SU-DHL-6 (cell line): ENCODE measurements at regions not wholly inside any gene's neighbourhood (a gene's known extent, or its start where the extent isn't known, plus 50 kb on each side); places are given as distances from the start of the nearest gene placed in this dataset.

Experiments
- H2AFZ ChIP-seq: fragments of 200-600 bp; sonication (generic); 2 replicates; pipeline ENCODE4 v1.6.1; 2014; ENCODE audit warnings: low read depth, mild to moderate bottlenecking, moderate library complexity, mixed read lengths, antibody characterized with exemption, low read length; ENCODE audit not compliant: severe bottlenecking
- H3F3A ChIP-seq: fragments of 200-600 bp; shearing (Covaris generic); 2 replicates; pipeline ENCODE4 v1.6.0; 2016; ENCODE audit warnings: antibody characterized with exemption, mild to moderate bottlenecking; ENCODE audit not compliant: insufficient read depth
- H3K27ac ChIP-seq: fragments of 200-600 bp; sonication (generic); 2 replicates; pipeline ENCODE4 v1.5.1; 2016; ENCODE audit warnings: low read depth, mild to moderate bottlenecking, low read length, moderate library complexity, mixed read lengths
- H3K27me3 ChIP-seq: fragments of 200-600 bp; sonication (generic), shearing (Covaris generic); 2 replicates; pipeline ENCODE4 v1.6.0; 2014; ENCODE audit warnings: mild to moderate bottlenecking, low read length
- H3K36me3 ChIP-seq: fragments of 200-600 bp; sonication (generic); 2 replicates; pipeline ENCODE4 v1.6.1; 2014; ENCODE audit warnings: mild to moderate bottlenecking, low read length, mixed read lengths
- H3K4me2 ChIP-seq: fragments of 300-600, 200-600 bp; shearing (Covaris generic), sonication (generic); 2 replicates; pipeline ENCODE4 v1.6.0; 2014; ENCODE audit warnings: low read length, low read depth, mild to moderate bottlenecking; ENCODE audit not compliant: poor library complexity, severe bottlenecking
- H3K4me3 ChIP-seq: fragments of 200-600 bp; sonication (generic); 2 replicates; pipeline ENCODE4 v1.5.1; 2014; ENCODE audit warnings: antibody characterized with exemption, low read length, mild to moderate bottlenecking, mixed read lengths; ENCODE audit not compliant: insufficient read depth, poor library complexity, severe bottlenecking
- H3K79me2 ChIP-seq: fragments of 200-600 bp; sonication (generic); 2 replicates; pipeline ENCODE4 v1.6.1; 2014; ENCODE audit warnings: mild to moderate bottlenecking, low read length, moderate library complexity; ENCODE audit not compliant: insufficient read depth
- H3K9ac ChIP-seq: fragments of 200-600 bp; sonication (generic); 2 replicates; pipeline ENCODE4 v1.7.0; 2014; ENCODE audit warnings: mild to moderate bottlenecking, low read length
- H3K9me2 ChIP-seq: fragments of 200-600 bp; sonication (generic); replicated peaks from 2 replicates; pipeline ENCODE4 v1.6.1; 2014; ENCODE audit warnings: low read length; ENCODE audit not compliant: insufficient read depth
- H3K9me3 ChIP-seq: fragments of 200-600 bp; sonication (generic); 2 replicates; pipeline ENCODE4 v1.6.1; 2014; ENCODE audit warnings: low read length, mixed read lengths; ENCODE audit not compliant: insufficient read depth
- H4K20me1 ChIP-seq: fragments of 200-600 bp; sonication (generic); 2 replicates; pipeline ENCODE4 v1.6.1; 2014; ENCODE audit warnings: low read depth, mild to moderate bottlenecking, antibody characterized with exemption, low read length, moderate library complexity, mixed read lengths
- CTCF ChIP-seq: fragments of 200-600 bp; sonication (generic); IDR thresholded peaks from one replicate; pipeline ENCODE4 v1.5.1; 2017; ENCODE audit warnings: antibody characterized with exemption, mild to moderate bottlenecking, low read length, moderate library complexity; ENCODE audit not compliant: insufficient read depth, poor library complexity, severe bottlenecking
- EZH2phosphoT487 ChIP-seq: fragments of 200-600 bp; sonication (generic), shearing (Covaris generic); conservative IDR thresholded peaks from 2 replicates; pipeline ENCODE4 v1.6.1; 2018; ENCODE audit warnings: mild to moderate bottlenecking, antibody characterized with exemption, low read length, moderate library complexity, mixed read lengths

- H3K36me3 ChIP-seq: no peaks in the 10 kb centered on the region
- H3F3A ChIP-seq: no peaks in the 10 kb centered on the region
- H4K20me1 ChIP-seq: no peaks in the 10 kb centered on the region
- H3K9ac ChIP-seq: no peak overlapping the region
- no peaks in the 10 kb centered on the region for H3K9me3 ChIP-seq
- H3K9me2 ChIP-seq: no peaks in the 10 kb centered on the region
- no peak overlapping the region for H3K27ac ChIP-seq
- H2AFZ ChIP-seq: no peak overlapping the region
- no peaks in the 10 kb centered on the region for H3K27me3 ChIP-seq
- no peak overlapping the region for H3K4me2 ChIP-seq
- no peak overlapping the region for H3K4me3 ChIP-seq
- H3K79me2 ChIP-seq: no peaks in the 10 kb centered on the region
- no peak for TF ChIP-seq EZH2phosphoT487
- no peak for TF ChIP-seq CTCF
Observed at GRCh38 chr3:117443014-117443413, 733.4 kb downstream of the TUSC7 start.

- TF ChIP-seq CTCF (no peak), EZH2phosphoT487 (no peak)
- Histone ChIP-seq H3K9ac (no peak overlapping the region), H3K4me2 (no peak overlapping the region), H3K9me3 (no peaks in the 10 kb centered on the region), H3K9me2 (no peaks in the 10 kb centered on the region), H3K27me3 (no peaks in the 10 kb centered on the region), H4K20me1 (no peaks in the 10 kb centered on the region), H3K79me2 (no peaks in the 10 kb centered on the region), H3K4me3 (no peak overlapping the region), H3K27ac (no peak overlapping the region), H3F3A (no peaks in the 10 kb centered on the region), H3K36me3 (no peaks in the 10 kb centered on the region), H2AFZ (no peak overlapping the region)
Observed at GRCh38 chr3:117444175-117444574, 734.6 kb downstream of the TUSC7 start.

GRCh38 chr3:117447419-117447818 lies 737.8 kb downstream of the TUSC7 start:
- Histone ChIP-seq H4K20me1 (no peaks in the 10 kb centered on the region), H3K9ac (no peak overlapping the region), H3K9me2 (no peaks in the 10 kb centered on the region), H3K79me2 (no peaks in the 10 kb centered on the region), H3K9me3 (no peaks in the 10 kb centered on the region), H3K27me3 (no peaks in the 10 kb centered on the region), H3K27ac (no peak overlapping the region), H3F3A (no peaks in the 10 kb centered on the region), H3K4me3 (no peak overlapping the region), H2AFZ (no peak overlapping the region), H3K4me2 (no peak overlapping the region), H3K36me3 (no peaks in the 10 kb centered on the region)
- TF ChIP-seq CTCF (no peak), EZH2phosphoT487 (no peak)
